H7 (cell line): ENCODE measurements at regions not wholly inside any gene's neighbourhood (a gene's known extent, or its start where the extent isn't known, plus 50 kb on each side); places are given as distances from the start of the nearest gene placed in this dataset.
"Not testable (repeated sequence)": the region's sequence is repeated elsewhere in the genome, so short reads cannot be mapped to it uniquely, and the experiment has no call there.

ENCODE experiments used
- DNase-seq: peaks from one replicate; pipeline ENCODE4 v3.0.0; 2012
- H3K27me3 ChIP-seq: 2 replicates; pipeline ENCODE4 v1.6.0; 2011; ENCODE audit warnings: mild to moderate bottlenecking, low read length; ENCODE audit not compliant: control insufficient read depth, insufficient read depth
- H3K36me3 ChIP-seq: replicated peaks from 2 replicates; pipeline ENCODE4 v1.5.1; 2011; ENCODE audit warnings: low read length; ENCODE audit not compliant: control insufficient read depth, insufficient read depth
- H3K4me3 ChIP-seq: 2 replicates; pipeline ENCODE4 v1.5.1; 2011; ENCODE audit warnings: low read depth, mild to moderate bottlenecking, control low read depth, low read length, moderate library complexity; ENCODE audit not compliant: insufficient read depth

DNA sequence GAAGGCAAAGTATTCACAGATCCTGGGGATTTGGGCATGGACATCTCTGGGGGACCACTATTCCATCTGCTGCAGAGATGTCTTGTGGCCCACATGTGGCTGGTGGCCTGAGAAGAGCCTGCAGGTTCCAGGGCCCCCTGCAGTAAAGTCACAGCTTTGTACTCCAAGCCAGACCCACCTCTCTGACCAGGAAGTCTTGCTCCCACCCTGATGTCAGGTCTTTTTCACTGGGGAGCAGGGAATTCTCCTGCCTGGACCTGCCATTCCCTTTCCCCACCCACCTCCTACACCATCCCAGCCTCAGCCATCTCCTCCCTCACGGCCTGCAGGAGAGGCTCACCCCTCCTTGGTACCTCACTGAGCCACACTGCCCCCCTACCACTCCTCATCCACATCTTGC, 211.8 kb downstream of the SMAD2 start:
- no peaks in the 10 kb centered on the region for H3K36me3 ChIP-seq
- H3K4me3 ChIP-seq: no peak overlapping the region
- no peak for DNase-seq
- H3K27me3 ChIP-seq: no peaks in the 10 kb centered on the region

DNA sequence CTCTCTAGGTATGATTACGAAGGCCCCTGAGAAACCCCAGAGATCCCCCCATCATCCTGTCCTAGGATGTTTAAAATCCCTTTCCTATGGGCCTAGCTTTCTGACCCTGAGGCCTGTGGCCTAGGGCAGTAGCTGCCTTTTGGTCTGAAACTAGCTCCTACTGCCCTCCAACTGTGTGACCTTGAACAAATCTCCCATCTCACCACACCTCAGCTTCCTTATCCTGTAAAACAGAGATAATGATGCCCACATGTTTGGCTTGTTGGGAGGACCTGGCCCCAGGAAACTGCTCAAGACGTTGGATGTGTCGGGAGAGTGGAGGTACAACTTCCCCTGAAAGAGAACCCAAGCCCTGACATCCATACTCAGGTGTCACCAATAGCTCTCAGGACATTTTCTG, 213.2 kb downstream of the SMAD2 start:
- H3K36me3 ChIP-seq: no peaks in the 10 kb centered on the region
- no peaks in the 10 kb centered on the region for H3K27me3 ChIP-seq
- H3K4me3 ChIP-seq: no peak overlapping the region
- no peak for DNase-seq

GRCh38 chr18:47716632-47717185, 213.8 kb downstream of the SMAD2 start:
- Histone ChIP-seq H3K4me3 (no peak overlapping the region), H3K27me3 (no peaks in the 10 kb centered on the region), H3K36me3 (no peaks in the 10 kb centered on the region)
- no peak for DNase-seq

DNA sequence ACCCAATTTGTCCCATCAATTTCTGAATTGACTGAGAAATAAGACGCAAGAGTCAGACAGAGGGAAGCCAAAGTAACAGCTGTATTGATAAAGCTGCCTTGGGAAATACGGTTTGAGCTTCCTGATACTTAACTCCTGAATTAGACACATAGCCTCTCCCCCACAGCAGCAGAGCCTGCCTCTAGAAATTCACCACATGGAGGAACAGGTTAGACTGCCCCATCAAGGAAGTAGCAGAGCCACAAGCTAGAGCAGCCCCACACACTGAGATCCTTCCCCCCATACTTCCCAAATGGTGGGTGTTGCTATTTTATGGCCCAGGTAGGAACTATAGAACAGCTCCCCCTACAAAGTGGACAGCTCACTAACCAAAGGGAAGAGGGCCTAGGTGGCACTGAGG, 220.0 kb downstream of the SMAD2 start:
- no peak overlapping the region for H3K4me3 ChIP-seq

DNA sequence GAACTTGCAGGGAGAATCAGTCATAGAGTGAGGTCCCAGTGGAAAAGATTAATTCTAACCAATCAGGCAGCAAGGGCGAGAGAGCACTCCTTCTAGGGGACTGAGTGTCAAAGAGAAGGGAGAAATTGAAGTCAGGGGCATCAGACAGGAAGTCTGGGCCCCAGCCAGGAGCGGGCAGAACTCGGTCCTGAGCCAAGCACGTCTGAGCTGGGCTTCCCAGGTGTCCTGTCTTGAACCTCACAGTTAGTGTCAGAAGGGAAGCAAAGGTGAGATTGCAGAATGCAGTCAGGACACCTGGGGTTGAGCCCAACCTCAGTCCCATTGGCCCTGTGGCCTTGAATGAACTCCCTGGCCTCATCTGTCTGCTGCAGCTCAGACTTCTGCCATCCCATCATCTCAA, 220.9 kb downstream of the SMAD2 start:
- no peak overlapping the region for H3K4me3 ChIP-seq
- DNase-seq: no peak
- no peaks in the 10 kb centered on the region for H3K36me3 ChIP-seq
- H3K27me3 ChIP-seq: no peaks in the 10 kb centered on the region

More for the DNA sequence above, 220.0 kb downstream of the SMAD2 start:
- no peaks in the 10 kb centered on the region for H3K27me3 ChIP-seq
- DNase-seq: no peak
- no peaks in the 10 kb centered on the region for H3K36me3 ChIP-seq

- no peak overlapping the region for H3K4me3 ChIP-seq
- no peaks in the 10 kb centered on the region for H3K27me3 ChIP-seq
- no peaks in the 10 kb centered on the region for H3K36me3 ChIP-seq
- DNase-seq: no peak
These were observed 222.3 kb downstream of the SMAD2 start for GRCh38 chr18:47708206-47708605.

GRCh38 chr18:47701134-47701533, 229.3 kb downstream of the SMAD2 start:
- no peak for DNase-seq
- Histone ChIP-seq H3K4me3 (no peak overlapping the region), H3K27me3 (no peaks in the 10 kb centered on the region), H3K36me3 (no peaks in the 10 kb centered on the region)

DNA sequence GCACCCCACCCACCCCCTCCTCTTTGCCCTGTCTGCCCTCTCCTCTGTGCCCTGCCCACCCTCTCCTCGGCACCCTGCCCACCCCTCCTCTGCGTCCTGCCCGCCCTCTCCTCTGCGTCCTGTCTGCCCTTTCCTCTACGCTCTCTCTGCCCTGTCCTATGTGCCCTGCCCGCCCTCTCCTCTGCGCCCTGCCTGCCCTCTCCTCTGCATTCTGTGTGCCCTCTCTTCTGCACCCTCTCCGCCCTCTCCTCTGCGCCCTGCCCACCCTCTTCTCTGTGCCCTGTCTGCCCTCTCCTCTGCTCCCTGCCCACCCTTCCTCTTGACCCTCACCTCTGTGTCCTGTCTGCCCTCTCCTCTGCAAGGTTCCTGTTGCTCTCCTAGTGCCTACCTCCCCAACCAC, 233.6 kb downstream of the SMAD2 start:
- Histone ChIP-seq H3K27me3 (no peaks in the 10 kb centered on the region), H3K4me3 (no peak overlapping the region), H3K36me3 (no peaks in the 10 kb centered on the region)
- DNase-seq: no peak

DNA sequence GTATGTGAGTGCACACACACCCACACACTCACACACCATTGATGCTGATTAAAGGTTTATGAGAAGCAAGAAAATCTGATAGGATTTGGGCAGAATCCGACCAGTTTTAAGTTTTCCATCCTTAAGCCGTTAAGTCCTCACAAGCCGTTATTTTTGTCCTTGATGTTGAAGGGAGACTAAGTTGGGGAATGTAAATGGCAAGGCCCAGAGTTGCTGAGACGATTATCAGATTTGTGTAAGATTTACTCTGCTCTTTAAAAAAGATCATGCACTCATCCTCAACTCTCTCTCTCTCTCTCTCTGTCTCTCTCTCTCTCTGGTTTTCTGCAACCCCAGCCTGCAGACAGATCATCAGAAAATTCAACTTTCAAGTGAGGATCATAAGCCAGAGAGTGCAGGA, 238.8 kb downstream of the SMAD2 start:
- Histone ChIP-seq H3K27me3 (no peaks in the 10 kb centered on the region), H3K36me3 (no peaks in the 10 kb centered on the region), H3K4me3 (no peak overlapping the region)
- no peak for DNase-seq

DNA sequence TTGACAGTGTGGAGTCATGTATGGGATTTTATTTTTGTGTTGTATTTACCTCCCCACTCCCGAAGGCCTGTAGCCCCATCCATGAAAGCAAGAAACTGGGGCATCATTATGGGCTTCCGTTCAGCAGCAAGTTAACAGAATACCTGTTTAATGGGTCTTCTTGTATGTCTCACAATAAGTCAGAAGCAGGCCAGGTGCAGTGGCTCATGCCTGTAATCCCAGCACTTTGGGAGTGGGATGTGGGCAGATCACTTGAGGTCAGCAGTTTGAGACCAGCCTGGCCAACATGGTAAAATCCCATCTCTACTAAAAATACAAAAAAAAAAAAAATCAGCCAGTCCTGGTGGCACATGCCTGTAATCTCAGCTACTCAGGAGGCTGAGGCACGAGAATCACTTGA, 239.7 kb downstream of the SMAD2 start:
- not testable (repeated sequence) for DNase-seq, H3K27me3 ChIP-seq, H3K4me3 ChIP-seq, H3K36me3 ChIP-seq

GRCh38 chr18:47689371-47689770, 241.1 kb downstream of the SMAD2 start:
- Histone ChIP-seq H3K36me3 (no peaks in the 10 kb centered on the region), H3K27me3 (no peaks in the 10 kb centered on the region), H3K4me3 (no peak overlapping the region)
- DNase-seq: peak; percentile 21

DNA sequence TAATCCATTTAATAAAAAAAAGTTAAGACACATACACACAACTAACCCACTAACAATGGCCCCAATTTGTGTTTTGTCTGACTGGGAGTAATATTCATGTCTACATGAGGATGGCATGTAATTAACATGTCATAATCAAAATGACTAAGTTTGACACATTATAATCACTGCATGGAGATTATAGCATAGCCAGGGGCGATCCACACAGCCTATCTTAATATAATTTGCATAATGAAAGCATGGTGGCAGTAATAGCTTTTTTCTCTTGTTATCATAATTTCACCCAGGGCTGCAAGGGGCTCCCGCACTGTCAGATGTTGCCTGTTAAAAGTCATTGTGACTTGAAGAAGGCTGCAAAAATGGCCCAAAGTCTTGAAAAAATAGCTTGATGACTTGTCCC, 243.7 kb downstream of the SMAD2 start:
- Histone ChIP-seq H3K36me3 (no peaks in the 10 kb centered on the region), H3K4me3 (no peak overlapping the region), H3K27me3 (no peaks in the 10 kb centered on the region)
- no peak for DNase-seq

GRCh38 chr18:47683774-47684173, 246.7 kb downstream of the SMAD2 start:
- no peak overlapping the region for H3K4me3 ChIP-seq
- no peaks in the 10 kb centered on the region for H3K36me3 ChIP-seq
- no peak for DNase-seq
- H3K27me3 ChIP-seq: no peaks in the 10 kb centered on the region

DNA sequence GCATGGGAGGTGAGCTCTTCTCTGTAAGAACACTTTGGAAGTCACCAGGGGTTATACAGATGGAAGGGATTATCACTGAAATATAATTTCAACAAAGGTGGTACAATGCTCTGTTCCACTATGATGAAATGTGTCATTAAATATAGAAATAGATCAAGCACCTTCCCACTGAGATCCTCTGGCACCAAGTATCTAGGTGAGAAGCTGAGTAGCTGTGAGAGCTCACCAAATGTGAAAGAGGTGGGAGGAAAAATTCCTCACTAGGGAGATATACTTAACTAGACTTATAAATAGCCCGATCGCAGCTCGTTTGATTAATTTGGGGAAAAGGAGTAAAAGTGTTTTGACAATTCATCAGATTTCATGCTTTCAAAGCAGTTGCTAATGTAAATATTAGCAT, 247.6 kb downstream of the SMAD2 start:
- DNase-seq: no peak
- H3K4me3 ChIP-seq: no peak overlapping the region
- H3K27me3 ChIP-seq: no peaks in the 10 kb centered on the region
- no peaks in the 10 kb centered on the region for H3K36me3 ChIP-seq

DNA sequence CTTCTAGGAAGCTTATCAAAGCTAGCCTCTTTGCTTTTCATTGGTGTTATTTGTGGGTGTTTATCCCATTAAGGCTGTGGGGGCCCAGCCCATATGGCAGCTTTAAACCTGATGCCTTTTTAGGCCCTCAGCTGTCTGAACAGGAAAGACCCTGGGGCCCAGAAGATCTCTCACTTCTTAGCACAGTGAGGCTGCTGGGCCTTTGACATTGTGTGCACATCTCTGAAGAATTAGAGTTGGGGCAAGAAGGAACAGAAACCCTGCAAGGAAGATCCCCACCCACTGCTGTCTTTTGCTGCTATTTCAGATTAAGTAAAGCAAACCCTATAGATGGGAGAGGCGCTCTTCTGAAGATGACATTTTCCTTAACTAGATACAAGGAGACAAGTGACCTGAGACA, 250.0 kb downstream of the SMAD2 start:
- no peak for DNase-seq
- Histone ChIP-seq H3K4me3 (no peak overlapping the region), H3K27me3 (no peaks in the 10 kb centered on the region), H3K36me3 (no peaks in the 10 kb centered on the region)

DNA sequence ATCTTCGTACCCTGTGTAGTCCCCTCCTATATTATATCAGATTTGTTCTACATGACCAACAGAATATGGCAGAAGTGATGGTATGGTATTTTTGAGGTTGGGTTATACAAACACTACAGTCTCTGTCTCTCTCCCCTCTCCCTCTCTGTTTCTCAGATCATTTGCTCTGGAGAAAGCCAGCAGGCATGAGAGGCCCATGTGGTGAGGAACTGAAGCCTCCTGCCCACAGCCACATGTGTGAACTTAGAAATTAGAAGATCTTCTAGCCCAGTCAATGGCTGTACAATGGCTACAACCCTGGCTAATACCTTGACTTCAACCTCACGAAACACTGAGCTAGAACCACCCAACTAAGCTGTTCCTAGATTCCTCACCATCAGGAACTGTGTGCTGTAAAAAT, 250.6 kb downstream of the SMAD2 start:
- Histone ChIP-seq H3K36me3 (no peaks in the 10 kb centered on the region), H3K27me3 (no peaks in the 10 kb centered on the region), H3K4me3 (no peak overlapping the region)
- no peak for DNase-seq
